ENCODE measurements at regions not wholly inside any gene's neighbourhood (a gene's known extent, or its start where the extent isn't known, plus 50 kb on each side); places are given as distances from the start of the nearest gene placed in this dataset.

DNA sequence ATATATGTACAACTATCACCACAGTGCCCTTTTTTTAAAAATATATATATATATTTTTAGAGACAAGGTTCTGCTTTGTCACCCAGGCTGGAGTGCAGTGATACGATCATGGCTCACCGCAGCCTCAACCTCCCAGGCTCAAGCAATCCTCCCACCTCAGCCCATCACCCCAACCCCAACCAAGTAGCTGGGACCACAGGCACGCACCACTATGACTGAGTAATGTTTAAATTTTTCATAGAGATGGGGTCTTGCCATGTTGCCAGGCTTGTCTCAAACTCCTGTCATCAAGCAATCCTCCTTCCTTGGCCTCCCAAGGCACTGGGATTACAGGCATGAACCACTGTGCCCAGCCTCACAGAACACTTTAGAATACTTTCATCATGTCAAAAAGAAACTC, 234.9 kb downstream of the SH2D4B start:
- Histone ChIP-seq H3K4ac (replicated peaks; ENCODE audit: insufficient read length, low read depth, low read length) (no peak overlapping the region), H3K27me3 (replicated peaks in 1 of 4; ENCODE audit: control insufficient read depth in 3 of 4, extremely low read depth in 1 of 4, insufficient read depth in 3 of 4, low read length in 3 of 4) (no peaks in the 10 kb centered on the region), H3K9ac (replicated peaks in 1 of 4; ENCODE audit: extremely low read depth in 1 of 4, low read depth in 3 of 4, low read length in 3 of 4) (no peak overlapping the region), H3K4me2 (ENCODE audit: insufficient read depth in 1 of 2, low read depth in 2 of 2, low read length in 2 of 2) (no peak overlapping the region), H3K4me1 (replicated peaks in 1 of 4; ENCODE audit: control insufficient read depth in 3 of 4, insufficient read depth in 4 of 4, low read length in 3 of 4) (no peaks in the 10 kb centered on the region), H3K79me2 (ENCODE audit: control insufficient read depth in 1 of 2, insufficient read depth in 2 of 2, low read length in 2 of 2) (no peaks in the 10 kb centered on the region), H2BK5ac (ENCODE audit: low read depth, low read length) (no peak overlapping the region), H2AK5ac (ENCODE audit: low read depth, low read length) (no peak overlapping the region), H4K91ac (replicated peaks; ENCODE audit: insufficient read length, low read length) (no peak overlapping the region), H2BK12ac (ENCODE audit: low read depth, low read length) (no peak overlapping the region; the same call in 1 of the 2 replicates), H3K23me2 (ENCODE audit: low read depth, low read length) (no peaks in the 10 kb centered on the region), H3K18ac (ENCODE audit: extremely low read depth, low read length) (no peak overlapping the region), H3K9me3 (ENCODE audit: insufficient read depth in 2 of 2, low read depth in 1 of 2, low read length in 1 of 2) (no peaks in the 10 kb centered on the region), H3K14ac (ENCODE audit: insufficient read length) (no peak overlapping the region), H3K36me3 (ENCODE audit: control insufficient read depth in 2 of 4, insufficient read depth in 4 of 4, low read length in 3 of 4) (no peaks in the 10 kb centered on the region), H2BK120ac (replicated peaks; ENCODE audit: low read depth, low read length) (no peak overlapping the region), H2BK20ac (ENCODE audit: low read length) (no peak overlapping the region), H4K20me1 (replicated peaks in 1 of 2; ENCODE audit: control insufficient read depth in 1 of 2, insufficient read depth in 2 of 2, low read length in 2 of 2) (no peaks in the 10 kb centered on the region), H3K4me3 (ENCODE audit: extremely low read depth in 1 of 4, insufficient read depth in 2 of 4, low read depth in 3 of 4, low read length in 4 of 4) (no peak overlapping the region), H4K8ac (ENCODE audit: extremely low read depth, insufficient read depth, low read length) (no peak overlapping the region), H2BK15ac (ENCODE audit: low read length) (no peak overlapping the region), H3K56ac (replicated peaks; ENCODE audit: insufficient read length, low read depth, low read length) (no peak overlapping the region), H3K27ac (ENCODE audit: low read depth, low read length) (no peak overlapping the region), H4K5ac (ENCODE audit: insufficient read length, low read depth, low read length) (no peak overlapping the region), H3K23ac (ENCODE audit: insufficient read length) (no peak overlapping the region), H2AFZ (ENCODE audit: low read length) (no peak overlapping the region), H3K79me1 (ENCODE audit: low read depth, low read length) (no peaks in the 10 kb centered on the region)
- WGBS, 2 experiments (ENCODE audit: extremely low coverage in 1 of 2, insufficient coverage in 1 of 2, insufficient read length in 1 of 2, insufficient replicate concordance in 2 of 2, low coverage in 1 of 2, low lambda C conversion rate in 2 of 2, missing lambda C conversion rate in 1 of 2), result 91% methylated on average over 3 of the region's 3 CpGs; no CpG with 5 or more reads in 1 of the 2 experiments
- DNase-seq (ENCODE audit: low read depth in 1 of 2, low spot score in 2 of 2) (no peak), FAIRE-seq (no peak)
- ChIA-PET POLR2A (ENCODE audit: partially characterized antibody) (no interaction called here), CTCF (ENCODE audit: partially characterized antibody) (interaction anchor here (0.9 to 1.2 kb wide), 2 partner anchors 27 to 85 kb away, joined by 3 to 4 read pairs; no protein-coding TSS in a partner anchor)
- no peak for TF ChIP-seq POLR2A (IDR thresholded peaks at IDR 0.05; ENCODE audit: control extremely low read depth in 1 of 2, low read depth in 2 of 2, low read length in 2 of 2)
- no peak for TF ChIP-seq GTF2F1 (IDR thresholded peaks at IDR 0.05; ENCODE audit: borderline replicate concordance, low read depth, low read length)
- TF ChIP-seq KDM4A (IDR thresholded peaks at IDR 0.05; ENCODE audit: low read depth, low read length, severe bottlenecking), result no peak
- no peak for TF ChIP-seq FOSL1 (IDR thresholded peaks at IDR 0.05; ENCODE audit: insufficient read depth, low read depth, low read length)
- no peak for TF ChIP-seq NANOG (IDR thresholded peaks at IDR 0.05; ENCODE audit: insufficient read depth, low read depth, low read length, poor library complexity, severe bottlenecking)
- TF ChIP-seq RFX5 (IDR thresholded peaks at IDR 0.05; ENCODE audit: borderline replicate concordance, low read depth, low read length), result no peak
- no peak for TF ChIP-seq KDM1A (IDR thresholded peaks at IDR 0.05; ENCODE audit: borderline replicate concordance, low read length)
- TF ChIP-seq NRF1 (IDR thresholded peaks at IDR 0.05; ENCODE audit: low read depth, low read length), result no peak
- TF ChIP-seq POLR2AphosphoS5 (IDR thresholded peaks at IDR 0.05; ENCODE audit: low read depth, low read length), result no peak
- TF ChIP-seq KDM5A (IDR thresholded peaks at IDR 0.05; ENCODE audit: low read length), result no peak
- no peak for TF ChIP-seq YY1 (IDR thresholded peaks at IDR 0.05; ENCODE audit: low read depth, low read length)
- TF ChIP-seq TBP (IDR thresholded peaks at IDR 0.05; ENCODE audit: low read depth, low read length), result no peak
- no peak for TF ChIP-seq HDAC6 (IDR thresholded peaks at IDR 0.05; ENCODE audit: low read depth, low read length)
- TF ChIP-seq SIX5 (IDR thresholded peaks at IDR 0.05; ENCODE audit: low read depth, low read length), result no peak
- no peak for TF ChIP-seq TEAD4 (IDR thresholded peaks at IDR 0.05; ENCODE audit: low read depth, low read length)
- TF ChIP-seq TCF12 (IDR thresholded peaks at IDR 0.05; ENCODE audit: low read depth, low read length), result no peak
- no peak for TF ChIP-seq SUZ12 (IDR thresholded peaks at IDR 0.05; ENCODE audit: low read length)
